GM21619 (cell line): ENCODE measurements at regions not wholly inside any gene's neighbourhood (a gene's known extent, or its start where the extent isn't known, plus 50 kb on each side); places are given as distances from the start of the nearest gene placed in this dataset.
A peak's percentile ranks its signal among the peaks of the same experiment; 100 is the strongest.

Source experiments
- ATAC-seq: cut with Tn5 transposase; IDR thresholded peaks from one replicate; pipeline ENCODE4 v1.9.1; 2021; ENCODE audit not compliant: unreplicated experiment

DNA sequence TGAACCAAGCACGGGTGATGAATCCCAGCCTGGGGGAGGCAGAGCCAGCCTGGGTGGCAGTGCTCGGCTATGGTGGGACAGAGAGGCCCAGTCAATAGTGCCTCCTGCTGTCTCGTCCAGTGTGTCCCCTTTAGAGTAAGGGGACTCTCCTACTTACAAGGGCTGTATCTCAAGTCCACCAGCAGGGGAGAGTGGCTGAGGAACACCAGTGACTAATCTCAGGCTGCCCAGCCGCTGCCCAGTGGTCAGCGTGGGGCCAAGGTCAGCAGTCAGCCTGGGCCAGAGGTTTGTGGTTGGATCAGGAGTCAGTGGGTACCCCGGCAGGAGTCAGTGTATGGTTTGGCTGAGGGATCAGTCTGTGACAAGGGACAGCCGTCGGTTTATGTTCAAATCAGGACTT is 109.2 kb upstream of the RUNX3 start:
- no peak for ATAC-seq

DNA sequence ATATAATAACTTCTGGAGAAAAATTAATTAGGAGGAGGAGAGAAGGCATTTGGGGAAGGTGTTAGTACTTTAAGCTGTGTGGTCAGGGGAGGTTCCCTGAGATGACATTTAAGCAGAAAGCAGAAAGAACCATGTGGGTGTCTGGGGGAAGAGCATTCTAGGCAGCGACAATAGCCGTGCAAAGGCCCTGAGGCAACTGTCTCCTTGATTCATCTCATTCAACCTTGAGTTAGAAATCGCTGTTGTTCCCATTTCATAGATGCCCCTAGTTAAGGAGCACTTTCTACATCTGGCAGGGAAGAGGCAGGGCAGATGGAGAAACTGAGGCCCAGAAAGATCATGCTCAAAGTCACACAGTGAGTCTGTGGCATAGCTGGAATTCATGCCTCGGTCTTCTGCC is 108.6 kb upstream of the RUNX3 start:
- ATAC-seq, result no peak

DNA sequence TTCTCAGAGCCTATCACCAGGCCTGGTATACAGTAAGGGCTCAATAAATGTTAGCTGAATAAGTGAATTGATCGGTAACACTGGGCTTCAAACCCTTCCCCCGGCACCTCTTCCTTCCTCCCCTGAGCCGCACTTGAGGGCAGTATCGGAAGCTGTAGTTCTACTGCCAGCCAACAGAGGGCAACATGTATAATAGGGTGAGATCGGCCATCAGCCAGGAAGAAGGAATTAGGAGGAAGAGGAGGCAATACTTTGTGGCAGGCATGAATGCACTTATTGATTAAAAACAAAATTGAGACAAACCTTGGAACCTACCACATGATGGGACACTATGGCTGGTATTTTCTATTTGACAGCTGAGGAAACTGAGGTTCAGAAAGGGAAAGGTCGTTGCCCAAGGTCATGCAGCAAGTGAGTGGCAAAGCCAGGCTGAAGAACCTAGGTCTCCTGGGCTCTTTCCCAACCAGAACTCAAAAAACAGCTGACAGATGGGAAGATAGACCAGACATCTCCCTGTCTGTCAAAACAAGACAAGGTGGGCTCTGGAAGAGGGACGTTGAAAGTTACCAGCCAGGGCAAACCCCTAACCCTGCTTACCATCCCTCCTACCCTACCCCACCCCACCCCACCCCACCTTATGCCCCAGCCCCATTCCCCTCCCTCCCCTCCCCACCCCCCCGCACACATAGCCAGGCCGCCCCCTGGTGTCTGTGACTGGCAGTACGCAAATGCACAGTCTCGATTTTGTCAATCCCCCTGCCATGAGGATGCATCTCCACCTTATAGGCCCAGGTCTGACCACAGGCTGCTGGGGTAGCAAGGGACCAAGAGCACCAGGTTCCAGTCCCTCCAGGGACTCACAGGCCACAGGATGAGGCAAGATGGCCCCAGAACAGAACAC is 107.3 kb upstream of the RUNX3 start:
- no peak for ATAC-seq

DNA sequence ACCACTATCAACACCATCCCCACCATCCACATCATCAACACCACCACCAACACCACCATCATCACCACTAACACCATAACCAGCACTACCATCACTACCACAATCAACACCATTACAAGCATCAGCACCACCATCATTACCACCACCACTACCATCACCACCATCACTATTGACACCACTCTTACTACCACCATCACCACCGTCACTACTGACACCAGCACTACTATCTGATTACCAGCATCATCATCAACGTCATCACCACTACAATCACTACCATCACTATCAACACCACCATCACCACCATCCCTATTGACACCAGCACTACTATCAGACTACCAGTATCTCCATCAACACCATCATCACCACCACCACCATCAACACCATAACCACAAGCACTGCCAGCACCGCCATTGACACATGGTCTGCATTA is 106.1 kb upstream of the RUNX3 start:
- ATAC-seq, result no peak

DNA sequence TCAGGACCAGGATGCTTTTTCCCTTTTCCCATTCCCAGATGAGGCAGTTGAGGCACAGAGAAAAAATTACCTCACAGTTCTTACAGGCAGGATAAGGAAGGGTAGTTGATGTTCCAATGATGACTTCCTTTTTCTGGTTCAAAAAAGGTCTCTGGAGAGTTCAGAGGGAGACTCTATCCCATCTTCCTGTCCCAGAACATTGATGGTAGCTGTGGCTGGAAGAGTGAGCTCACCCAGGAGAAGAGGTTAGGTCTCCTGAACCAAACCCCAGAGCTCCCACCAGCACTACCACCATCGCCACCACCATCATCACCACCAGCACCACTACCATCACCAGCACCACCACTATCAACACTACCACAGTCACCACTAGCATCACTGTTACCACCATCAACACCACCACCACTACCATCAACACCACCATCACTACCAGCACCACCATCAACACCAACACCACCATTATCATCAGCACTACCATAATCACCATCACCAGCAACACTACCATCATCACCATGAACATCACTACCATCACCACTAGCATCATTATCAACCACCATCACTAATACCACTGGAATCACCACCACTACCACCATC is 105.5 kb upstream of the RUNX3 start:
- ATAC-seq, result no peak

DNA sequence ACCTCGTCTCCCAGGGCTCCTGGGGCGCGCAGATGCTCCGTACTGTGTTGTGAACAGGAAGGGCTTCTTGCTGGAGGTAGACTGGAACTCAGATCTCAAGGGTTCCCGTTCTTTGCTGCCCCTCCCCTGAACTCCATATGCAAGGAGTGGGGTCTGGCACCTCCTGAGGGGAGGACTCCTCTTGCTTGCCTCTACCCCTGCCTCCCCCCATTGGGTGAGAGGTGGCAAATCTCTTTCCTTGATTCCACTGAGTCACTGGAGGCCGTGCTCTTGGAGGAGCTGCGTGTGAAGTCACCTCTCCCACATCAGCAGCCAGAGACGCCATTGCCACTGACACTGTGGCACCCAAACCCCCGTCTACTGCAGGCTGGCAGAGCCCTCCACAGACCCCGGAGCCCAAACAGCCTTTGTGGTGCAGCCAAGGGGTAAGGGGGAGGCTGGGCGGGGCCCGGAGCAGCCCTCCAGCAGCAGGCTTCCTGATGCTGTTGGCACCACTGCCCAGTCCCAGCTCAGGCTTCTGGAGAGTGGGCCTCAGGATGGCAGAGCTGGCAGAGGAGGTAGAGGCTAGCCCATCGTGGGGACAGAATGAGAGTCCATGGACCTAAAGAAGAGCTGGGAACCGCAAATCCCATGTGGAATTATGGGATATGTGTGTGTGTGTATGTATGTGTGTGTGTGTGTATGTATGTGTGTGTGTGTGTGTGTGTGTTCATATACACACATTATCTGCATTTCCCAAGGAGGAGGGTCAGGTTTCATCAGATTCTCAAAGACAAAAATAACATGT is 104.9 kb upstream of the RUNX3 start:
- ATAC-seq, result no peak

DNA sequence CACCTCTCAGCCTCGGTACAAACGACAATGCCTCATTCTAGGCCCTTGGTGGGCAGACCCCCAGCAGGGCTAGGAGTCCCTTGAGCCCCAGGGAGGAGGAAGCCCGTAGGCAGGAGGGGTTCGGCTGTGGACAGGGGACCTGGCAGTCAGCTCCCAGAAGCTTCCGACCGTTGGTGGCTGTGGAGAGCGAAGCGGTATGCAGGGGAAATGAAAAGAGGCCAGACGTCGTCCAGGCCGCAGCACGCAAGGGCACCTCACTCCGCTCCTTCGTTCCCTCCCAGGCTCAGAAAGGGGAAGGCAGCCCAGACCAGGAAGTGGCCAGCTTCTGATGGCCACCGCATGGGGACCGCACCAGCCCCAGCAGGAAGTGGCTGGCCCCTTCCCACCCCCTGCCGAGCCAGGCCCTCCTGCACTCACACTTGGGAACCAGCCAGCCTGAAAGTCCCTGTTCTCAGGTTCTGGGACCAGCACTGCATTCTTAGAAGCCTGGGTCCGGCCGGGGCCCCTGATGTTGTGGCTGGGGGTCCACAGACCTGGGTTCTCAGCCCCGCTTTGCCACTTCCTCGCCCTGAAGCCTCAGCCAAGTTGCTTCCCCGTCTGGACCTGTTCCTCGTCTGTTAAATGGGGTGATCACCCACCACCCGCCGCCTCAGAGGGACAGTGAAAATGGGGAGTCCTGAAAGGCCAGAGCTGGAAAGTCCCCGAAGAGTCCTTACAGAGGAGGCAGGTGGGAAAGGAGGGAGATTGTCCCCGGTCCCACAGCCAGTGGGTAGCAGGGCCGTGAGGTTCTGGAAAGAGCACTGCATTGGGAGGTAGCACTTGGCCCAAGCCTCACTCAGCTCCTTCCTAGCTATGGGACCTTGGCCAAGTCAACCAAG is 104.0 kb upstream of the RUNX3 start:
- no peak for ATAC-seq

DNA sequence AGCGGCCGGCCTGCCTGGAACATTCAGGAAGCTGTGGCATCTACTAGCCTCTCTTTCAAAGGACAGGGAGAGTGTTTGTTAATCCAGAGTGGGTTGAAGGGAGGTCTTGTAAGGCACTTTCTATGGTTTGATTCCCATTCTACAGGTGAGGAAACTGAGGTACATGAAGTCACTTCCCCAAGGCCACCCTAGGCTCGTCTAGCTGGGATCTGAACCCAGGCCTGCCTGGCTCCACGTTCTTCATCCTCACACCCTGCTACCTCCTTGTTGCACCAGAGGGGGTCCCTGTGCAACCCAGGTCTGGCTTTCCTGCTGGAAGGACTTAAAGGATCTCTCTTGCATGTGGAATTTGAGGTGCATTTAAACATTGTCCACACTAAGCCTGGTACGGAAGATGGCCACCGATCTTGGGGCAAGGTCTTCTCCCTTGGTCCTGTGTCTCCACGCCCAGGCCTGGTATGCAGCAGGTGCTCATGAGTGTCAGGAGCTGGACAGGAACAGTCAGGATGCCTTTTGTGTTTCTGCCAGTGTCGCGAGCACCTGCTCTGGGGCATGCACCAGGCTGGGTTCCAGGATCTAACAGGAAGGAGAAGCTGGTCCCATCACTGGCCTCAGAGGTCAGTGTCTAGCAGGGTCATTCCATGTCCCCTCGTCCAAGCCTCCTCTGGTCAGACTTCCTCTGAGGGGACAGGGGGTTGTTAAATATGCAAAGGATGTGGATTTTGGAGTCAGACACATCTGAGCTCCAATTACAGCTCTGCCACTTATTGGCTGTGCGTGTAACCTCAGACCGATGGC is 103.2 kb upstream of the RUNX3 start:
- ATAC-seq, result no peak

DNA sequence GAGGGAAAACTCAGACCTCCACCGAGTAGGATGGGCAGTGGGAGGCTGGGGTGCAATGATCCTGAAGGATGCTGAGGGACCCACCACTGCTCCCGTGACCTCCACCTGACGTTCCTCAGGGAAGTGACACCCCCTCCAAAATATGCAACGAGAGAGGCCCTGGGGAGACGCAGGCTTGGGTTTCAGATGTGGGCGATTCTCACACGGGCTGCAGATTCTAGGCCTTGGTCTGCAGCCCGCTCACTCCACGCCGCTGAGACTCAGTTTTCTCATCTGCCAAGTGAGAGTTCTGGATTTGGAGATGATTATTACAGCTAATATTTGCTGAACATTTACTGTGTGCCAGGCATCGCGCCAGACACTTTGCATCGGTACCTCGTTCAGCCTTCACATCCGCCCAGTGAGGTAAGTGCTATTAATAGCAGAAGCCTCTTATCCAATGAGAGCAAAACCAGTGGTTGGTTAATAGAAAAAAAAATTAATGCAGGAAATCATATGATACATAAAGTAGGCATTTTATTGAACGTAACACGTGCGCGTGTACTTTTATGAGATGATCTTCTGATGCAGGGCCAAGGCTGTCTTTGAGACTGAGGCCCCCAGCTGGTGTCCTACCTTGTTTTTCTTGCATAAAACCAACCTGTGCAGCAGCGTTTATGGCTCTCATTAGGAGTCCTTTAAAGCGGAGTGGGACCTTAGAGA is 102.0 kb upstream of the RUNX3 start:
- peak; percentile 42 for ATAC-seq

DNA sequence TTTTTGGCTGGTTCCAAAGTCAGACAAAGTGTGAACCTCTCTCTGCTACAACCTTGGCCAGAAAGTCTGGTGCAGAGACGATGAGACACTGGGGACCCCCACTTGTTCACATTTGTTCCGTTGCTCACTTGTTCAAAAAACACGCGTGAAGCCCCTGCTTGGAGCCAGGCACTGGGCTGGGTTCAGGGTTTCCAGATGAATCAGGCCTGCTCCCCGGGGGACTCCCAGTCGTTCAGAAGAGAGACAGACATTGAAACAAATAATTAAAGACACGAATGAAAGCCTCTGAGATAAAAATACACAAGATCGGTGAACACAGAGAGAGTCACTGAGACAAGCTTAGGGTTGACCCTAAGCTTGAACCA is 101.5 kb upstream of the RUNX3 start:
- no peak for ATAC-seq

DNA sequence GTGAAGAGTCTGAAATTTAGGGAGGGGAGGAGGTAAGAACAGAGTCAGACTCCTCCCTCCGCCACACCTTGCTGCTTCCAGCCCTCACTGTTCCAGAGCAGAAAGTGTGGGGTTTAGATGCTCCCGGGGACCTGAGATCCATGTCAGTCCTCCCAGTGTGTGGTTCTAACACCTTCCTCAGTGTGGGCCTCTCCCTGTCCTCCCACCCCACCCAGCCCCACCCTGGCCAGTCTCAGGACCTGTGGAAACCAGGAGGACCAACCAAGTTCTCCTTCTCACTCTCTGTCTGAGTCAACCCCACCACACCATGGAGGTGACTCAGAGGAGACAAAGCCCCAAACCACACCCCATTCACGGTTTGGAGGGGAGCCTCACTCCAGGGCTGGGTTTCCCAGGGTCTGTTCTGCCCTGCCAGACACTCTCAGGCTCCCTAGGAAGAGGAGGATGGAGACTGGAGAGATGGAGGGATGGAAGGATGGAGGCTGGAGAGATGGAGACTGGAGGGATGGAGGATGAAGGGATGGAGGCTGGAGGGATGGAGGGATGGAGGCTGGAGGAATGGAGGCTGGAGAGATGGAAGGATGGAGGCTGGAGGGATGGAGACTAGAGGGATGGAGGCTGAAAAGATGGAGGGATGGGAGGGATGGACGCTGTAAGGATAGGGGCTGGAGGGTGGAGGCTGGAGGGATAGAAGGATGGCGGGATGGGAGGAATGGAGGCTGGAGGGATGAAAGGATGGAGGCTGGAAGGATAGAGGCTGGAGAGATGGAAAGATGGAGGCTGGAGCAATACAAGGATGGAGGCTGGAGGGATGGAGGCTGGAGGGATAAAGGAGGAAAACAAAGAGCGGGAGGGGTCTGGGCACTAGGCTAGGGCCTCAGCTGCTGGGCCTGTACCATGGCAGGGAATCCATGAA is 100.9 kb upstream of the RUNX3 start:
- peak; percentile 41 for ATAC-seq

DNA sequence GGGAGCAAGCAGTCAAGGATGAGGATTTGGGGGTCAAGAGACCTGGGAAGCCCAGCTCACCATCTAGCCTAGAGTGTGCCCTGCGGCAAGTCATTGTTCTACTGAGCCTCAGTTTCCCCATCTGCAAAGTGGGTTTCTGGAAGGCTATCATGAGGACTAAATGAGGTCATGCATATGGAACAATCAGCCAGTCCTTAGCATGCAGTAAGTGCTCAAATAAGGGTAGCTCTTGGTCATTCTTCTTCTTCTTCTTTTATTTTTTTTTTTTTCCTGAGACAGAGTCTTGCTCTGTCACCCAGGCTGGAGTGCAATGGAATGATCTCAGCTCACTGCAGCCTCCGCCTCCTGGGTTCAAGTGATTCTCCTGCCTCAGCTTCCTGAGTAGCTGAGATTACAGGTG is 99.9 kb upstream of the RUNX3 start:
- ATAC-seq, result no peak

DNA sequence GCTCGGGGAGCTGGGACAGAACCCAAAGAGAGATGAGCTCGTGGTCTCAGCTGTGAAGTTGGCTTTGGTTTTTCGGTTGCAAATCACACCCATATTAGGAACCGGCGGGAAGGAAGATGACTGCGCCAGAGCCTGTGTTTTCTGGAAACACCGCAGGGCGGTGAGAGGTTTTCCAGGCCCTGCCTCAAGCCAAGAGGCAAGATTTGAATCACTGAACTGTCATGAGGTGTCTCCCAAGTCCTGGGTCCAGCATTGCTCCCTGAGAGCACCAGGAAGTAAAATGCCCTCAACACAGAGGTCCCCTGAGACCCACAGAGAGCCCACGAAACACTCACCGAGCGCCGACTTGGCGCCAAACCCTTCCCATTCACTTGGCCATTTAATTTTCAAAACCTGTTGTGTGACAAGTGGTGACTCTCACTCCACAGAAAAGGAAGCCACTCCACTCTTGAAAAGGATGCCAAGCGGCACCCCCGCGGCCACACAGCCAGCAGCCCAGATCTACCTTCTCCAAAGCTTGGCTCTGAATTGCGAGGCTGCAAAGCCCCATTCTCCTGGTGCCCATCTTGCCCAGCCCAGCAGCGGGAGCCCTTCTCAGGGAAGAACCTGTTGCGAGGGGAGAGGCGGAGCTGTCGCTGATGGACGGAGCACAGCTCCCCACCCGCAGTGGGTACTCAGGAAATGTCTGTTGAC is 99.0 kb upstream of the RUNX3 start:
- no peak for ATAC-seq

DNA sequence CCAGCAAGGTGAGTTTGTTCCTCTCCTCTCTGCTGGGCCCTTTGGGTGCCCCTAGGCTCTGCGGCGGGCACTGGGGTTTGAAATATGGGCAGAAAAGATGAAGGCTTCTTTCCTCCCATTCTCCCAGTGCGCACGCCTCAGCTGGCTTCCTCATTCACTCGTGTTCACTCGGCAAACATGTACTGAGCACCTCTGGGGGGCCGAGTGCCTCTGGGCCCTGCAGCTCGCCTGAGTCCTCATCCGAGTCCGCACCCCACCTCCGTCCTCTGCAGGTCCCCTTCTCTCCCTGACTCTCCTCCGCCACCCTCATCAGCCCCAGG is 98.5 kb upstream of the RUNX3 start:
- ATAC-seq, result no peak

DNA sequence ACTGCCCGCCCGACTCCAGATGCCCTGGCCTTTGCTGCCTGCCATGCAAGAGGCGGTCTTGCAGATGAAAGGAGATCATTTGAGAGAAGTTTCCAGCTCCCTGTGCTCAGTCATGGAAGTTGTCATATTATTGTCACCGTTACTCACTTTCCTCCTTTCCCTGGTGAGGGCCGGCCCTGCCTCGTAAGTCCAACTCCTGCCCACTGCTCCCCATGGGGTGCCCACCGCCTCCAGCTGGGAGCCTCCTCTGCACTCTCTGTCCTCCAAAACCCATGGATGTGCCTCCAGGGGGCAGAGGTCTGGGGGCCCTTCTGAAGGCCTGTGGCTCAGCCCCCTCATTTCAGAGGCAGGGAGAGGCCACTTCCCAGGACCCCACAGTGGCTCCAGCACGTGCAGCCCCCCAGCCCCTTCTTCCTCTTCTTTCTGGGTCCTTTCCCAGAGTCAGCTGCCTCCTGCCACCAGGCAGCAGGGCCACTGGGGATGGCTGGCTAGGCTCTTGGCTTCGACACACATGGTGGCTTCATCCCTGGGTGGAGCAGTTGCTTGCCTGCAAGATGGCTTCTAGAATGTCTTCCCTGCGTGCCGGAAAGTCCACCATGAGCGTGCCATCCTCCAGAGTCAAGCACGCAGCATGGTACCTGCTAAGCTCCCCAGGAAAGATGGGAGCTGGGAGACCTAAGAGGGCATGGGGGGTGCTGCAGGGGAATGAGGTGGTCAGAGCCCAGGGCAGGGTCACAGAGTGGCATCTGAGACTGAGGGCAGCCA is 97.9 kb upstream of the RUNX3 start:
- no peak for ATAC-seq

DNA sequence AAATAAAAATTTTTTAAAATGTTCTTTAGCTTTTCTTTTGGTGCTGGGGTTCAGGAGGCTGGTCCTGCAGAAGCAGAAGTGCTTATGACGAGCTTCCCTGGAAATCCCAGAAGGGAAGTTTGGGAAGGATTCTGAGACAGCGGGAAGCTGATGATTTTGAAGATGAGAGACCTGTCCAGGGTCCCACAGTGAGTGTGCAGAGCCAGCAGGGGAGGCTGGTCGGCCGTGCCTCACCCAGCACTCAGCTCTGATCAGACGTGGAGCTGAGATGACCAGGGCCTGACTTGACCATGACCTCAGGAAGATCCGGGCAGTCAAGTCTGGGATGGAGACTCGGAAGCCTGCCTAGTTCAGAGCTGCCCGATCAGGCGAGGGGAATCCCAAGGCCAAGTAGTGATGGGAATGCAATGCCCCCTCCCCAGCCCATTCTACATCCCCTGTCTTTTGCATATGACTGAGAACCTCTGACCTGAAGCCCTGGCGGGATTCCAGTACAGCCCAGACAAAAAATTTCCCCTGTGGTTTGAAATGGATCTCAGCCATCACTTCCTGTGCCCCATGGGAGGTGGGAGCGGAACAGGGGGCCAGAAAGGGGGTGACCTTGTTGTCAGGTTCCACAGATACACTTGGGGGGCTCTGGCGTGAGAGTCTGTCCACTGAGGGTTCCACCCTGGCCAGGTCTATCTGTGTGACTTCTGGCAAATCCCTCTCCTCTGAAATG is 96.8 kb upstream of the RUNX3 start:
- no peak for ATAC-seq

DNA sequence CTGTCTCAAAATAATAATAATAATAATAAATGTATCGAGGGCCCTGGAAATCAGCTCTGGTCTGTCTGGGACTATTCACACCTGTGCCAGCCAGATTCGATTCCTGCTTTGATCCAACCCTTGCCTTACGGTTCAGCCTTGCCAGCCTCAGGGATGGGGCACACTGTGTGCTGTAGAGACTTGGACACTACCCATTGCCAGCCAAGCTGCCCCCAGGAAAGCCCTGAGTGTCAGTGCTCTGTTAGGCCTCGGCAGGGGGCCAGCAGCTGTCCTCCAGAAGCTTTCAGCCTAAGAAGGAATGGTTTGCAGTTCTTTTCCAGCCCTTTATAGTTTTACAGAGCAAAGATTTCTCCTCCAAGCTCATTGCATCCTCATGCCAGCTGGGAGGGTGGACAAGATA is 96.2 kb upstream of the RUNX3 start:
- no peak for ATAC-seq
